Mesodermal cell (in vitro differentiated cells): ENCODE measurements at regions not wholly inside any gene's neighbourhood (a gene's known extent, or its start where the extent isn't known, plus 50 kb on each side); places are given as distances from the start of the nearest gene placed in this dataset.

Experiments used
- H3K27ac ChIP-seq: 2 replicates; pipeline ENCODE4 v1.7.0; 2013; ENCODE audit warnings: mild to moderate bottlenecking, low read depth, low read length, moderate library complexity; ENCODE audit not compliant: severe bottlenecking
- H3K36me3 ChIP-seq: 2 replicates; pipeline ENCODE4 v1.7.1; 2013; ENCODE audit warnings: mild to moderate bottlenecking, low read length, moderate library complexity; ENCODE audit not compliant: control insufficient read depth, insufficient read depth
- H3K4me1 ChIP-seq: one replicate; pipeline ENCODE4 v1.7.1; 2013; ENCODE audit warnings: mild to moderate bottlenecking, low read length; ENCODE audit not compliant: insufficient read depth, control insufficient read depth, poor library complexity, severe bottlenecking
- H3K4me3 ChIP-seq: 2 replicates; pipeline ENCODE4 v1.7.0; 2013; ENCODE audit warnings: low read length, control low read depth, mild to moderate bottlenecking; ENCODE audit not compliant: insufficient read depth, poor library complexity, severe bottlenecking; ENCODE audit errors: extremely low read depth
- H3K9me3 ChIP-seq: 2 replicates; pipeline ENCODE4 v1.7.1; 2013; ENCODE audit warnings: mild to moderate bottlenecking, low read length, moderate library complexity; ENCODE audit not compliant: control insufficient read depth
- WGBS, 2 experiments: methylation state at CpG; one replicate each; pipeline ENCODE4 v1.1.5; 2013; ENCODE audit warnings: missing lambda C conversion rate in 2 of 2; ENCODE audit not compliant: insufficient coverage in 2 of 2; 5-methylcytosine and 5-hydroxymethylcytosine counted together

DNA sequence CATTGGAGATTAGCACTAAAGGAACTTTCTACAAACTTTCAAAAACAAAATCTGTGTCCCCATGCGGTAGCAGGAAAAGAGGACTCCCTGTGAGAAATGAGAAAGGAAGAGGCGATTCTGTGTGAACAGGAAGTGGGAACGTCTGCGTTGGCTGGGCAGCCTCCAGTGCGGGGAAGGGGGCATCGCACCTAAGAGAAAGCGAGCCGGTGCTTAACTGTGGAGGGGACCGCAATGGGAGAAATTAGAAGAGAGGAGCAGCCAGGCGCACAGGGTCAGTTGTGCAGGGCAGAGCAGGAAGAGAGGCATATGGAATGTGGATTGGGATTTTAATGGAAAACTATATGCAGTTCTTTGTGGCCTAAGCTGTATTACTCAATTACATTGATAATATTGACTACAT is 77.4 kb upstream of the DOCK9 start:
- Histone ChIP-seq H3K4me1 (peaks cover 33% of the 10 kb centered on the region), H3K27ac (peak overlapping the region; percentile 74), H3K36me3 (no peaks in the 10 kb centered on the region), H3K4me3 (no peak overlapping the region), H3K9me3 (no peaks in the 10 kb centered on the region)
- WGBS, 2 experiments = 86 to 88% methylated on average over 9 to 10 of the region's 10 CpGs

DNA sequence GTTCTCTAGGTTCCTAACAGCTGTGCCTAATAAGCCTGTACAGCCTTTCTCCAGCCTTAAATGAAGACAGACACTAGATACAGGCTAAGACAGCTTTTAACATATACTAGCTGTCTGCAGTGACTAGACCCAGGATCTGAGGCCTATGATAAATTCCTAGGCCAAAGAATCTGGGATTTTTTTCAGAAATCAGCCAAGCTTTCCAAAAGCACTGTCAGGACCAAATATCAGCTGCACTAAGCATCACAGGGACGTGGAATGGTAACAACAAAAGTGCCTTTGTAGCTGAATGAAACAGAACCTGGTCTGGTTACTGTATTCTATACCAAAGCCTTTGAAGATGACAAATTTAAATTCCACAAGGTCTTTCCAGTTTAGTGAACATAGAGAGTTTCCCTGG is 77.9 kb upstream of the DOCK9 start:
- no peak overlapping the region for H3K4me3 ChIP-seq
- peak overlapping the region; percentile 74 for H3K27ac ChIP-seq
- H3K4me1 ChIP-seq = peaks cover 33% of the 10 kb centered on the region
- WGBS, 2 experiments = no CpG with 5 or more reads among the region's 1 CpG
- H3K9me3 ChIP-seq = no peaks in the 10 kb centered on the region
- H3K36me3 ChIP-seq = no peaks in the 10 kb centered on the region

DNA sequence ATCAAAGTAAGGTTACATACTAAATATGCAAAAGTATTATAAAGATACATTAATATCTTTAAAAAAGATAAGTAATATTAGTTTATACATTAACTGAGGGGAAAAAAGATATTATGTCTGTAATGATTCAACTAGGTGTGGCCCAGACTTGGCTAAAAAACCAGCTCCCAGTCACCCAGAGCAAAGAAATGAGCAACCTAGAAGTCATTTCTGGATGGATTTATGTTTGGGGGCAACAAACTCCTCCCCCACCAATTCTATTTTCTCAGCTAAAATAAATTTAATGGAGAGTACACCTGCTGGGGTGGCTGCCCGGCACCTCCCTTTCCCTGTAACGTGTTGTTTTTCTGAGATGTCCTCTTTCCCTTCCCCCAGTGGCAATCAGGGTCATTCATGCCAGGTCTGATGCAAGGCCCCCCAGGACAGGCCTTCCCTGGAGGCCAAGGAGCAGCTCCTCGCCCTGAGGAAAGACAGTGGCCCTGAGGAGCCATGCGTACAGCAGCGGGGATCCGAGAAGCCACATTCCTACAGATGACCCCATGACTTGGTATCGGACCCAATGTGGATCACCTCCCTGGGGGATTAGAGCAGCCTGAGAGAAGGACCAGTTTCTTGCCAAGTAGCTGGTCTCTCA is 78.6 kb upstream of the DOCK9 start:
- Histone ChIP-seq H3K4me1 (peaks cover 33% of the 10 kb centered on the region), H3K4me3 (no peak overlapping the region), H3K36me3 (no peaks in the 10 kb centered on the region), H3K27ac (peak overlapping the region; percentile 74), H3K9me3 (no peaks in the 10 kb centered on the region)
- 89 to 91% methylated on average over 6 to 7 of the region's 7 CpGs for WGBS, 2 experiments

DNA sequence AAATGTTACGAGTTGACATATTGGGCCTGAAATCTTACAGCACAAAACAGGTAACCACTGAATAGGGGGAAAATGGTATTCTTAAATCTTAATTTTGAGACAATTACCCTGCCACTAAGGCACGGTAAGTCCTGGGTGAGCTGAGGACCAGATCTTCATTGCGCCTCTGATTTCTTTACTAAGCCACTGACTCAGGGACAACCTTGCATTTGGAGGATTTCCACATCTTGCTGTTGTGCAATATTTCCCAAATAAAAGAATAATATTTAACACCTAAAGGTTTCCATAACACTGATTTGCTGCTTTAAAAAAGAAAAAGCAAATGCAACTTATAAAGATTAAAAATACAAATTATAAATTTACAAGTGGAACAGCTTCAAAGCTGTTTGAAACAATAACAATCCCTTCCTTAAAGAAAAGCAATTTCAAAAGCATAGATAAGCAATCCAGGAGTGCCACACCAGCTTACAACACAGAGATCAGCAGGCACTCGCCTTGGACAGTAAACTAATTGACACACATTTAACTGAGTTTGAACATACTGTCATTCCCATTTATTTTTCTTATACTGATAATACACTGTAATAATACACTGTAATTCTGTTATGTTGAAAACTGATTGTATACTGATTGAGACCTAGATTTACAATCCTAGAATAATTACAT is 79.6 kb upstream of the DOCK9 start:
- Histone ChIP-seq H3K4me3 (no peak overlapping the region), H3K27ac (peak overlapping the region; percentile 74), H3K36me3 (no peaks in the 10 kb centered on the region), H3K9me3 (no peaks in the 10 kb centered on the region), H3K4me1 (peaks cover 33% of the 10 kb centered on the region)
- WGBS, 2 experiments = 93 to 100% methylated on average over 2 of the region's 4 CpGs

DNA sequence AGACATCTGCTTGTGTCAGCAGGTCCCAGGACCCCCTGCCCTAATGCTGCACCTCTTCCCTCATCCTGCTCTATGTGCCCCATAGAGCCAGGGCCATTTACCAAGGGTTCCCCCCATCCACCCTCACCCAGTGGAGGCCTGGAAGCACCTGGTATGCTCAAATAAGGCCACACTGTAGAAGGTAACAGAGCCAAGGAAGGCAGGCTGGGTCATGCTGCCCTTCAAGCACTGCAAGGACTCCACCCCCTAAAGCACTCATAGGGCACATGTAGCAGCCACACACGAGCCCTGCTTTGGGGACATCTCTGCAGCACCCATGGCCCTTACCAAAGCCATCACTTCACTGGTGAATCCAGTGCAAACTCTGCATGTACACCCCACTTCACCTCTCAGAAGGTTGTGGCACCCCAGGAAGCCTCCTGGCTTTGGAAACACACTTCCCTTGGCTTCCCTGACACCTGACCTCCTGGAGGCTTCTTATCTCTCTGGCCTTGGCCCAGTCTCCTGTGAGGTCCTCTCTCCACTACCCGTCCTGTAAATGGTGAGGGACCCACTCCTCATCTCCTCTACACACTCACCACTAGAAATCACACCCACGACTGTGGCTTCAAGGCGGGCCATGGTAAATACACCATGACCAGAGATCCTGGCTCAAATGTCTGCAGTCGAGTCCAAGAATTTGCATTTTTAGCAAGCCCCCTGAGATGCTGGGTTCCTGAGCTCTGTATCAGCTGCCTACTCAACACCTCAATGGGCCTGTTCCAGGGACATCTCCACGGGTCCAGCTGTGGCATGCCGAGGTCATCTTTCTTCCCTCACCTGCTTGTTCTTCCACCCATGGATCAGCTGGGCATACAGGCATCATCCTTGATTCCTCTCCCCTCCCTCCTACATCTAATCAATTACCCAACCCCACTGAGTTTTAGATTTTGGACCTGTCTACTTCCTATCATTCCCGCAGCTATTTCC is 80.9 kb upstream of the DOCK9 start:
- 91 to 92% methylated on average over 6 to 8 of the region's 8 CpGs for WGBS, 2 experiments
- Histone ChIP-seq H3K36me3 (no peaks in the 10 kb centered on the region), H3K4me3 (no peak overlapping the region), H3K4me1 (peaks cover 33% of the 10 kb centered on the region), H3K27ac (no peak overlapping the region), H3K9me3 (no peaks in the 10 kb centered on the region)

DNA sequence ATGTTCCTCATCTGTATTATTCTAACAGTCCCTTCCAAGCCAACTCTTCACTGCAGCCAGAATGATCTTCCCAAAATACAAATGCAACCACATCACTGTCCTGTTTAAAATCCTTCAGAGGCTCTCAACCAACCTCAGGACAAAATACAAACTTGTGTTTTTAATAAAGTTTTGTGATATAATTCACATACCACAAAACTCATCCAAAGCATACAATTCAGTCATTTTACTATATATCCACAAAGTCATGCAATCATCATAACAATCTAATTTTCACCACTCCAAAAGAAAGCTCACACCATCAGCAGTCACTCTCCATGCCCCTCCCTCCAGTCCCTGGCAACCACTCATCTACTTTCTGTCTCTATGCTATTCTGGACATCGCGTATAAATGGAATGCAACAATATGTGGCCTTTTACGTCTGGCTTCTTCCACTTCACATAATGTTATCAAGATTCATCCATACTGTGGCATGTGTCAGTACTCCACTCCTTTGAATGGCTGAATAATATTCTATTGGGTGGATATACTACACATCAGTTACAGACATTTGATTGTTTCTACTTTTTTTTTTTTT is 81.7 kb upstream of the DOCK9 start:
- no peaks in the 10 kb centered on the region for H3K36me3 ChIP-seq
- WGBS, 2 experiments = 100% methylated on average over 1 to 3 of the region's 3 CpGs
- H3K4me1 ChIP-seq = peaks cover 28% of the 10 kb centered on the region
- no peak overlapping the region for H3K4me3 ChIP-seq
- H3K27ac ChIP-seq = no peak overlapping the region
- H3K9me3 ChIP-seq = no peaks in the 10 kb centered on the region

DNA sequence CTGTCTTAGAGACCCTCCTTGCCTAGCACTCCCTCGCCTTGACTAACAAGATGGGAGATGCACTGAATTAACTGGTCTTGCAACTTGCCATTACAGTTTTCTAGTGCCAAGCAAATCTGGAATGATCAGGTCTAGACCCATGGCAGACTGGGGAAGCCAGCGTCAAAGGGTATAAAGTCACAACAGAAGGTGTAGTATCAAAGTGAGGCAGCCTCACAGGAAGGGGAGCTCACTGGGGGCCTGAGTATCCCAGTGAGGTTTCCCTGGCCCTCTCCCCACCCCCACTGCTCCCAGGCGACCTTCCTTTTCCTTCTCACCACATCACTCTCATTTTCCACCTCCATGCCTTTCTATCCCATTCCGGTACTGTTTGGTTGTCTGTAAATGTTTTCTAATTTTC is 83.5 kb upstream of the DOCK9 start:
- Histone ChIP-seq H3K9me3 (peaks cover 4% of the 10 kb centered on the region), H3K4me3 (no peak overlapping the region), H3K27ac (no peak overlapping the region), H3K4me1 (peaks cover 21% of the 10 kb centered on the region), H3K36me3 (no peaks in the 10 kb centered on the region)
- WGBS, 2 experiments = 50 to 53% methylated on average over 1 to 2 of the region's 4 CpGs

DNA sequence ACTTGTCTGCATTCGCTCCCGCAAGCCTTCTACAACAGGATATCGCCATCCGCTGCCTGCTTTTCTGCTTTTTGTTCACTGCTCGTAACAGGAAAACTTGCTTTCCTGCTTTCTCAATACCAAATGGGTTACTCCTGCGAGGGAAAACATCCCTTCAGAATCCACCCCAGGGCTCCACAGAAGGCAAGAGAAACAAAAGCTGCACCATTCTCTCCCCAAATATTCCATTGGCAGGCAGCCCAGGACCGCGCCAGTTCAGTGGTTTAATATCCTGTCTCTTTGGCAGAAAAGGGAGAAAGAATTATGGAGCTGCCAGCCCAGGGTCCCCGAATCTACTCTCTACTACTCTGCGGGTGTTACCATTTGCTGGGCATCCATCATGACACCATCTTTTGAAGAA is 84.7 kb upstream of the DOCK9 start:
- Histone ChIP-seq H3K4me3 (no peak overlapping the region), H3K27ac (no peak overlapping the region), H3K9me3 (peaks cover 4% of the 10 kb centered on the region), H3K4me1 (peaks cover 13% of the 10 kb centered on the region), H3K36me3 (no peaks in the 10 kb centered on the region)
- 98% methylated on average over 8 of the region's 10 CpGs for WGBS, 2 experiments

DNA sequence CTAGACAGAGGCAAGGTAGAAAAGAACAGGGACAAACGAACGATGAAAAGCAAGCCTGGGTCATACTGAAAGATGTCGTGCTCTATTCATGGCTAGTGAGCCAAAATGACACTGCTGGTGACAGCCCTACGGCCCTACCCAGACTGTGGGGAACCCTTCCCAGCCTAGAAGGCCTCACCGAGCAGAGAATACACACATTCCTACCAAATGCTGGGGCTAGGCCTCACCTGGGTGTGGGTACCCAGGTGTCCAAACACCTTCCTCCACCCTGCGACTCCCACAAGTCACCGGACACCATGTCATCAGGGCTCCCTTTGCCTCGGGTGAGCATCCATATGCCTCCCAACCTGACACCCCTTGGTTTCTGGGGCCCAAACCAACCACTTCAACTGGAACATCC is 85.3 kb upstream of the DOCK9 start:
- Histone ChIP-seq H3K27ac (no peak overlapping the region), H3K9me3 (peaks cover 4% of the 10 kb centered on the region), H3K4me1 (peaks cover 16% of the 10 kb centered on the region), H3K4me3 (no peak overlapping the region), H3K36me3 (no peaks in the 10 kb centered on the region)
- WGBS, 2 experiments = 94 to 98% methylated on average over 7 to 8 of the region's 8 CpGs

DNA sequence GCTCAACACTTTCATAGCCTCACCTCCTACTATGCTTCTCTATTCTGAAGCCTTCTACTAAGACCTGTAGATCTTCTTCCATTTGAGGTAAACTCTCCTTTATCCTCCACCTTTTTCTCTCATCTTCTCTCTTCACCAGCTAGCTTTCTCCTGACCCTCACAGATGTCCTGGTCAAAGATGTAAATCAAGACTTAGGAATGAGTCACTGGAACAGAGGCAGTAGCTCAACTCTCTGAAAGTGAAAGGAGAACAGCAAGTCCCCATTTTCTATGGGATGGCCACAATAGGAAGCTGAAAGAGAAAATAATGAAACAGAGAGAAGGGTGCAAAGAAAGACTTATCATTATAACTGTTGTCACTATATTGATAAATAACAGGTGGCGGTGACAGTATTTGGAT is 86.1 kb upstream of the DOCK9 start:
- WGBS, 2 experiments = no CpG with 5 or more reads among the region's 1 CpG
- Histone ChIP-seq H3K4me3 (no peak overlapping the region), H3K9me3 (peaks cover 4% of the 10 kb centered on the region), H3K27ac (no peak overlapping the region), H3K4me1 (peaks cover 18% of the 10 kb centered on the region), H3K36me3 (no peaks in the 10 kb centered on the region)
